H1 (cell line): ENCODE measurements at regions not wholly inside any gene's neighbourhood (a gene's known extent, or its start where the extent isn't known, plus 50 kb on each side); places are given as distances from the start of the nearest gene placed in this dataset.

Experiments
- CEBPB ChIP-seq: IDR thresholded peaks from 2 replicates; pipeline ENCODE4 v1.6.1; 2012; ENCODE audit warnings: low read depth, low read length
- CREB1 ChIP-seq: IDR thresholded peaks from 2 replicates; pipeline ENCODE4 v1.6.1; 2012; ENCODE audit warnings: inconsistent platforms
- GABPA ChIP-seq: IDR thresholded peaks from 2 replicates; pipeline ENCODE4 v1.6.1; 2011; ENCODE audit warnings: mild to moderate bottlenecking, low read length, moderate library complexity, borderline replicate concordance; ENCODE audit not compliant: insufficient read depth
- HDAC6 ChIP-seq: IDR thresholded peaks from one replicate; pipeline ENCODE4 v1.7.1; 2012; ENCODE audit warnings: low read depth, mild to moderate bottlenecking, inconsistent platforms, low read length, moderate library complexity
- JUND ChIP-seq: IDR thresholded peaks from 2 replicates; pipeline ENCODE4 v1.6.1; 2011; ENCODE audit warnings: mild to moderate bottlenecking, improper control_type of control experiment, low read length
- POLR2A ChIP-seq, 2 experiments: IDR thresholded peaks; 1 replicate in 1 of 2; 2 replicates in 1 of 2; pipeline ENCODE4 v1.6.1; 2011; ENCODE audit warnings: low read depth in 2 of 2, low read length in 2 of 2, mild to moderate bottlenecking in 2 of 2; ENCODE audit errors: control extremely low read depth in 1 of 2
- POLR2AphosphoS5 ChIP-seq: IDR thresholded peaks from 2 replicates; pipeline ENCODE4 v1.6.1; 2011; ENCODE audit warnings: low read depth, low read length
- RFX5 ChIP-seq: IDR thresholded peaks from 2 replicates; pipeline ENCODE4 v1.6.1; 2011; ENCODE audit warnings: low read depth, low read length, improper control_type of control experiment, borderline replicate concordance
- SP1 ChIP-seq: IDR thresholded peaks from 2 replicates; pipeline ENCODE4 v1.6.1; 2011; ENCODE audit warnings: low read depth, low read length
- TF ChIP-seq, protein P1 (sequence below), 3 experiments: IDR thresholded peaks; 1 replicate in 2 of 3; 2 replicates in 1 of 3; pipeline versions ENCODE4 v1.5.1 to v1.6.1; 2011; ENCODE audit warnings: low read length in 3 of 3, mild to moderate bottlenecking in 3 of 3, inconsistent platforms in 2 of 3, low read depth in 1 of 3, moderate library complexity in 1 of 3; ENCODE audit not compliant: insufficient read depth in 1 of 3; ENCODE audit errors: control extremely low read depth in 1 of 3
- TF ChIP-seq, protein P2 (sequence below): IDR thresholded peaks from 2 replicates; pipeline ENCODE4 v1.6.1; 2012; ENCODE audit warnings: low read length, inconsistent platforms

GRCh38 chr1:195763146-195763906 lies 844.9 kb downstream of the KCNT2 start:
- TF ChIP-seq, protein P1, sequence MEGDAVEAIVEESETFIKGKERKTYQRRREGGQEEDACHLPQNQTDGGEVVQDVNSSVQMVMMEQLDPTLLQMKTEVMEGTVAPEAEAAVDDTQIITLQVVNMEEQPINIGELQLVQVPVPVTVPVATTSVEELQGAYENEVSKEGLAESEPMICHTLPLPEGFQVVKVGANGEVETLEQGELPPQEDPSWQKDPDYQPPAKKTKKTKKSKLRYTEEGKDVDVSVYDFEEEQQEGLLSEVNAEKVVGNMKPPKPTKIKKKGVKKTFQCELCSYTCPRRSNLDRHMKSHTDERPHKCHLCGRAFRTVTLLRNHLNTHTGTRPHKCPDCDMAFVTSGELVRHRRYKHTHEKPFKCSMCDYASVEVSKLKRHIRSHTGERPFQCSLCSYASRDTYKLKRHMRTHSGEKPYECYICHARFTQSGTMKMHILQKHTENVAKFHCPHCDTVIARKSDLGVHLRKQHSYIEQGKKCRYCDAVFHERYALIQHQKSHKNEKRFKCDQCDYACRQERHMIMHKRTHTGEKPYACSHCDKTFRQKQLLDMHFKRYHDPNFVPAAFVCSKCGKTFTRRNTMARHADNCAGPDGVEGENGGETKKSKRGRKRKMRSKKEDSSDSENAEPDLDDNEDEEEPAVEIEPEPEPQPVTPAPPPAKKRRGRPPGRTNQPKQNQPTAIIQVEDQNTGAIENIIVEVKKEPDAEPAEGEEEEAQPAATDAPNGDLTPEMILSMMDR (IDR thresholded peaks at IDR 0.05; ENCODE audit: control extremely low read depth in 1 of 3, insufficient read depth in 1 of 3, low read depth in 1 of 3, low read length in 3 of 3), result no peak
- no peak for TF ChIP-seq RFX5
- no peak for TF ChIP-seq HDAC6
- TF ChIP-seq SP1, result no peak
- no peak for TF ChIP-seq POLR2A (IDR thresholded peaks at IDR 0.05; ENCODE audit: control extremely low read depth in 1 of 2, low read depth in 2 of 2, low read length in 2 of 2)
- TF ChIP-seq, protein P2, sequence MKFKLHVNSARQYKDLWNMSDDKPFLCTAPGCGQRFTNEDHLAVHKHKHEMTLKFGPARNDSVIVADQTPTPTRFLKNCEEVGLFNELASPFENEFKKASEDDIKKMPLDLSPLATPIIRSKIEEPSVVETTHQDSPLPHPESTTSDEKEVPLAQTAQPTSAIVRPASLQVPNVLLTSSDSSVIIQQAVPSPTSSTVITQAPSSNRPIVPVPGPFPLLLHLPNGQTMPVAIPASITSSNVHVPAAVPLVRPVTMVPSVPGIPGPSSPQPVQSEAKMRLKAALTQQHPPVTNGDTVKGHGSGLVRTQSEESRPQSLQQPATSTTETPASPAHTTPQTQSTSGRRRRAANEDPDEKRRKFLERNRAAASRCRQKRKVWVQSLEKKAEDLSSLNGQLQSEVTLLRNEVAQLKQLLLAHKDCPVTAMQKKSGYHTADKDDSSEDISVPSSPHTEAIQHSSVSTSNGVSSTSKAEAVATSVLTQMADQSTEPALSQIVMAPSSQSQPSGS, result no peak
- no peak for TF ChIP-seq CEBPB
- no peak for TF ChIP-seq POLR2AphosphoS5
- TF ChIP-seq JUND, result no peak
- no peak for TF ChIP-seq GABPA
- TF ChIP-seq CREB1, result no peak
